ENCODE measurements at regions not wholly inside any gene's neighbourhood (a gene's known extent, or its start where the extent isn't known, plus 50 kb on each side); places are given as distances from the start of the nearest gene placed in this dataset.

DNA sequence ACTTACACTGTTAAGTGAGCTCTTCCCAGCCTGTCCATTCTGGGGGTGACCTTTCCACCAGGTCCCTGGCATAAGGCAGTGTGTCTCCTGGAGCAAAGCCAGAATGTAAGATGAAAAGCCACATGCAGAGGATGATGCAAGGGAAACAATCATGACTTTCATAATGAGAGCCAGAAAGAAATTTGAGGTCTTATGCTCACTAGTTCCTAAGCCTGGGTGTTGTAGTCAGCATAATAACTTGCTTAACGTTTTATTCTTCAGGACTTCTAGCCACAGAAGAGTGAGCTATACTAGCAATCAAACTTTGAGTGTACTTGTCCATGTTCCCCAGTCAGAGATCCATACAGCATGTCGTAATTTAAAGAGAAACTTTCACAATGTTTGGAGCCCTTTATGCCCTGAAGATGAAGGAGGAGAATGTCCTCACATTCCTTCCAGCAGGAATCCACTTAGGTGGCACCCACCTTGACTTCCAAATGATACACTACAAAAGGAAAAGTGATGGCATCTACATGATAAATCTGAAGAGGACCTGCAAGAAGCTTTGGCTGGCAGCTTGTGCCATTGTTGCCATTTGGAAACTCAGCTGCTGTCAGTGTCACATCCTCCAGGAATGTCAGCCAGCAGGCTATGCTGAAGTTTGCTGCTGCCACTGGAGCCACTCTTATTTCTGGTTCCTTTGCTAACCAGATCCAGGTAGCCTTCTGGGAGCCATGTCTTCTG is 60.5 kb upstream of the FOXD3 start:
- TF ChIP-seq, protein P1, sequence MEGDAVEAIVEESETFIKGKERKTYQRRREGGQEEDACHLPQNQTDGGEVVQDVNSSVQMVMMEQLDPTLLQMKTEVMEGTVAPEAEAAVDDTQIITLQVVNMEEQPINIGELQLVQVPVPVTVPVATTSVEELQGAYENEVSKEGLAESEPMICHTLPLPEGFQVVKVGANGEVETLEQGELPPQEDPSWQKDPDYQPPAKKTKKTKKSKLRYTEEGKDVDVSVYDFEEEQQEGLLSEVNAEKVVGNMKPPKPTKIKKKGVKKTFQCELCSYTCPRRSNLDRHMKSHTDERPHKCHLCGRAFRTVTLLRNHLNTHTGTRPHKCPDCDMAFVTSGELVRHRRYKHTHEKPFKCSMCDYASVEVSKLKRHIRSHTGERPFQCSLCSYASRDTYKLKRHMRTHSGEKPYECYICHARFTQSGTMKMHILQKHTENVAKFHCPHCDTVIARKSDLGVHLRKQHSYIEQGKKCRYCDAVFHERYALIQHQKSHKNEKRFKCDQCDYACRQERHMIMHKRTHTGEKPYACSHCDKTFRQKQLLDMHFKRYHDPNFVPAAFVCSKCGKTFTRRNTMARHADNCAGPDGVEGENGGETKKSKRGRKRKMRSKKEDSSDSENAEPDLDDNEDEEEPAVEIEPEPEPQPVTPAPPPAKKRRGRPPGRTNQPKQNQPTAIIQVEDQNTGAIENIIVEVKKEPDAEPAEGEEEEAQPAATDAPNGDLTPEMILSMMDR (IDR thresholded peaks at IDR 0.05 in 2 of 3, conservative IDR thresholded peaks at IDR 0.05 in 1 of 3; ENCODE audit: insufficient read depth in 2 of 3, low read depth in 1 of 3, low read length in 3 of 3) = no peak
- TF ChIP-seq, protein P2, sequence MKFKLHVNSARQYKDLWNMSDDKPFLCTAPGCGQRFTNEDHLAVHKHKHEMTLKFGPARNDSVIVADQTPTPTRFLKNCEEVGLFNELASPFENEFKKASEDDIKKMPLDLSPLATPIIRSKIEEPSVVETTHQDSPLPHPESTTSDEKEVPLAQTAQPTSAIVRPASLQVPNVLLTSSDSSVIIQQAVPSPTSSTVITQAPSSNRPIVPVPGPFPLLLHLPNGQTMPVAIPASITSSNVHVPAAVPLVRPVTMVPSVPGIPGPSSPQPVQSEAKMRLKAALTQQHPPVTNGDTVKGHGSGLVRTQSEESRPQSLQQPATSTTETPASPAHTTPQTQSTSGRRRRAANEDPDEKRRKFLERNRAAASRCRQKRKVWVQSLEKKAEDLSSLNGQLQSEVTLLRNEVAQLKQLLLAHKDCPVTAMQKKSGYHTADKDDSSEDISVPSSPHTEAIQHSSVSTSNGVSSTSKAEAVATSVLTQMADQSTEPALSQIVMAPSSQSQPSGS (CRISPR knock-in tag; IDR thresholded peaks at IDR 0.05) = no peak

All from K562 (cell line).